ENCODE measurements at regions not wholly inside any gene's neighbourhood (a gene's known extent, or its start where the extent isn't known, plus 50 kb on each side); places are given as distances from the start of the nearest gene placed in this dataset.

DNA sequence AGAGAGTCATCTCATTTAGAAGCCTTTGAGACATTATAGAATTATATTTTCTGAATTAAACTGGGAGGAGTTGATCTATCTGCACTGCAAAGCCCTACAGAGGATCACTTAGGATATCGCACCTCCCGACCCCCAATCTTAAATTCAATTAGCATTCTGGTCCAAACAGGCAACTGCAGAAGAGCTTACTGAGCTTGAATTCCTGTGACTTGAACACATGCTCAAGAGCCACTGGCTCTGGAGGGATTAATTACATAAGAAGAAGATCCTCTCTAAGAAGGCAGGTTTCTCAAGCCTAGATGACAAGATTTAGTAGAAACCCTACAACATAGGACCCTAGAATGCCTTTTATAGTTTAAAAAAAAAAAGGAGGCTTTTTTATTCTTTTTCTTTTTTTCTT is 548.9 kb downstream of the ARAP2 start:
- Histone ChIP-seq H3K9me3 (no peaks in the 10 kb centered on the region), H3K4me1 (replicated peaks) (no peaks in the 10 kb centered on the region), H3K36me3 (no peaks in the 10 kb centered on the region), H3K27ac (no peak overlapping the region), H3K27me3 (replicated peaks; ENCODE audit: insufficient read depth) (no peaks in the 10 kb centered on the region), H3K4me3 (no peak overlapping the region)
- no peak for DNase-seq (ENCODE audit: low spot score)
- 95% methylated on average over 2 of the region's 2 CpGs for WGBS
- no peak for TF ChIP-seq POLR2AphosphoS5 (IDR thresholded peaks at IDR 0.05)
- TF ChIP-seq, protein P1, sequence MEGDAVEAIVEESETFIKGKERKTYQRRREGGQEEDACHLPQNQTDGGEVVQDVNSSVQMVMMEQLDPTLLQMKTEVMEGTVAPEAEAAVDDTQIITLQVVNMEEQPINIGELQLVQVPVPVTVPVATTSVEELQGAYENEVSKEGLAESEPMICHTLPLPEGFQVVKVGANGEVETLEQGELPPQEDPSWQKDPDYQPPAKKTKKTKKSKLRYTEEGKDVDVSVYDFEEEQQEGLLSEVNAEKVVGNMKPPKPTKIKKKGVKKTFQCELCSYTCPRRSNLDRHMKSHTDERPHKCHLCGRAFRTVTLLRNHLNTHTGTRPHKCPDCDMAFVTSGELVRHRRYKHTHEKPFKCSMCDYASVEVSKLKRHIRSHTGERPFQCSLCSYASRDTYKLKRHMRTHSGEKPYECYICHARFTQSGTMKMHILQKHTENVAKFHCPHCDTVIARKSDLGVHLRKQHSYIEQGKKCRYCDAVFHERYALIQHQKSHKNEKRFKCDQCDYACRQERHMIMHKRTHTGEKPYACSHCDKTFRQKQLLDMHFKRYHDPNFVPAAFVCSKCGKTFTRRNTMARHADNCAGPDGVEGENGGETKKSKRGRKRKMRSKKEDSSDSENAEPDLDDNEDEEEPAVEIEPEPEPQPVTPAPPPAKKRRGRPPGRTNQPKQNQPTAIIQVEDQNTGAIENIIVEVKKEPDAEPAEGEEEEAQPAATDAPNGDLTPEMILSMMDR (IDR thresholded peaks at IDR 0.05) = no peak
- no peak for TF ChIP-seq POLR2A (IDR thresholded peaks at IDR 0.05)
- intact Hi-C loops (cut with DNase I) = no loop called here

DNA sequence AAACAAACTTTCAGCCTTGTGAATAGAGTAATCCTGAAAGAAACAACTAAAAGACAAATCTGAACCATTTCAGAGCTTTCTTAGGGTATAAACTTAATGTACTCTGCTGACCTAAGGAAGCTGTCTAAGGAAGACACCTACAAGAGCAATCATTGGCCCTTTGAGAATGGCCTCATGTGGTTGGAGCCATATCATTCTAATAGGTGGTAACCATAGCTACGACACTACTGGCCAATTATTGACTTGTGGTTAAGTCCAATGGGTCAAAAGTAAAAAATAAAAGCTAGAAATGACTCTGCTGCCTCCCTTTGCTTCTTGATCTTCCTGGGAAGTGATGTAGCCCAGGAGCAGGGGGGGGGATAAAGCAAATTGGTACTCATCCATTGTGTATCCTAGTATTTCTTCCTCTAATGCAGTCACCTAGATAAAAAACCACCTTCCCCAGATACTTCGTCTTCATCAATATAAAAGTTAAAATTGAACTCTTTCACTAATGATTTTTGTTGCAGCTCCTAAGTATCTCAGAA is 547.0 kb downstream of the ARAP2 start:
- H3K9me3 ChIP-seq = no peaks in the 10 kb centered on the region
- no peaks in the 10 kb centered on the region for H3K4me1 ChIP-seq (replicated peaks)
- H3K27me3 ChIP-seq (replicated peaks; ENCODE audit: insufficient read depth) = no peaks in the 10 kb centered on the region
- H3K36me3 ChIP-seq = no peaks in the 10 kb centered on the region
- no peak for DNase-seq (ENCODE audit: low spot score)
- H3K27ac ChIP-seq = no peak overlapping the region
- H3K4me3 ChIP-seq = no peak overlapping the region
- intact Hi-C loops (cut with DNase I) = no loop called here
- TF ChIP-seq POLR2AphosphoS5 (IDR thresholded peaks at IDR 0.05) (no peak), POLR2A (IDR thresholded peaks at IDR 0.05) (no peak)
- TF ChIP-seq, protein P1 (IDR thresholded peaks at IDR 0.05) = no peak
- 89% methylated on average over 2 of the region's 2 CpGs for WGBS

DNA sequence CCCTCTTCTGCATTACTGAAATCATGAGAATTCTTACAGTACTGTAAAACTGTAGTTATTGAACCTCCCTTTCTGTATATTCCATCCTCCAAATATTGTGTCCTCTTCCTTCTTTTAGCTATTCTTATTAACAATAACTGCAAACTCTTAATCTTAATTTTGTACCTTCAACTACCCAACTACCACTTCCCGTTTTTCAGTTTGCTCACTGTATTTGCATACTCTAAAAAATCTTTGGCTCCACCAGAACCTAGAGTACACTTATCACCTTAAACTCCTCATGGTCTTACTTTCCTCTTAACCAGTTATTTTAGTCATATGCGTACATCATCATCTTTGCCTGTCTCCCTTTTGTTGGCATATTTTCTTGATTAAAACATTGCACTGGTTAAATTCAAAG is 543.7 kb downstream of the ARAP2 start:
- no peaks in the 10 kb centered on the region for H3K4me1 ChIP-seq (replicated peaks)
- no peak for DNase-seq (ENCODE audit: low spot score)
- no peaks in the 10 kb centered on the region for H3K9me3 ChIP-seq
- no peak overlapping the region for H3K4me3 ChIP-seq
- intact Hi-C loops (cut with DNase I) = no loop called here
- 93% methylated on average over 2 of the region's 2 CpGs for WGBS
- H3K36me3 ChIP-seq = no peaks in the 10 kb centered on the region
- no peak for TF ChIP-seq POLR2A (IDR thresholded peaks at IDR 0.05)
- TF ChIP-seq POLR2AphosphoS5 (IDR thresholded peaks at IDR 0.05) = no peak
- TF ChIP-seq, protein P1 (IDR thresholded peaks at IDR 0.05) = no peak
- no peak overlapping the region for H3K27ac ChIP-seq
- H3K27me3 ChIP-seq (replicated peaks; ENCODE audit: insufficient read depth) = no peaks in the 10 kb centered on the region

DNA sequence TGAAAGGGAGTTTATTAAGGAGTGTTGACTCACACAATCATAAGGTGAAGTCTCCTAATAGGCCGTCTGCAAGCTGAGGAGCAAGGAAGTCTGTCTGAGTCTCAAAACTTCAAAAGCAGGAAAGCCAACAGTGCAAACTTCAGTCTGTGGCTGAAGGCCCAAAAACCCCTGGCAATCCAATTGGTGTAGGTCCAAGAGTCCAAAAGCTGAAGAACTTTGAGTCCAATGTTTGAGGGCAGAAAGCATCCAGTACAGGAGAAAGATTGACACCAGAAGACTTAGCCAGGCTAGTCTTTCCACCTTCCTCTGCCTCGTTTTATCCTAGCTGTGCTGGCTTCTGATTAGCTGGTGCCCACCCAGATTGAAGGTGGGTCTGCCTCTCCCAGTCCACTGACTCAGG is 535.2 kb downstream of the ARAP2 start:
- 87% methylated on average over 2 of the region's 2 CpGs for WGBS
- H3K4me1 ChIP-seq (replicated peaks) = no peaks in the 10 kb centered on the region
- no peaks in the 10 kb centered on the region for H3K36me3 ChIP-seq
- intact Hi-C loops (cut with DNase I) = no loop called here
- no peak for TF ChIP-seq POLR2AphosphoS5 (IDR thresholded peaks at IDR 0.05)
- TF ChIP-seq POLR2A (IDR thresholded peaks at IDR 0.05) = no peak
- TF ChIP-seq, protein P1 (IDR thresholded peaks at IDR 0.05) = no peak
- no peaks in the 10 kb centered on the region for H3K9me3 ChIP-seq
- H3K27ac ChIP-seq = no peak overlapping the region
- DNase-seq (ENCODE audit: low spot score) = no peak
- no peaks in the 10 kb centered on the region for H3K27me3 ChIP-seq (replicated peaks; ENCODE audit: insufficient read depth)
- no peak overlapping the region for H3K4me3 ChIP-seq

DNA sequence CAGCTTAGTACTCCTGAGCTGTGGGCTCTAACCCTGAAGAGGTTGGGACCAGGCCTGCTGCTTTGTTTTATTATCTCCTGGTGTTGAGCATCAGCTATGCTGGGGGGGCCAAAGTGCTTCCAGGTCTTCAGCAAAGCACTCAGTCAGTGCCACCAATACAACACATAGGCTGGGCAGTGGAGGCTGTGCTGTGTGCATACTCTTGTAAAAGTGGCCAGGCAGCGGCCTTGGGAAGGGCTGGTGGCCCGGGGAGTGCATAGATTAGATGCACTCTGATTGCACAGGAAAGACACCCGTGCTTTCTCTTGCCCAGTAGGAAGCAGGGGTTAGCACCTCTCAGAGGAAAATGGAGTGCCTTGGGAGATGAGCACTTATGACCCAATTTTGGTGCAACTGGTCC is 534.0 kb downstream of the ARAP2 start:
- WGBS = 76% methylated on average over 3 of the region's 3 CpGs

More for the DNA sequence above, 534.0 kb downstream of the ARAP2 start:
- H3K36me3 ChIP-seq = no peaks in the 10 kb centered on the region
- no peak overlapping the region for H3K4me3 ChIP-seq
- H3K27me3 ChIP-seq (replicated peaks; ENCODE audit: insufficient read depth) = no peaks in the 10 kb centered on the region
- TF ChIP-seq, protein P1 (IDR thresholded peaks at IDR 0.05) = no peak
- TF ChIP-seq POLR2AphosphoS5 (IDR thresholded peaks at IDR 0.05) (no peak), POLR2A (IDR thresholded peaks at IDR 0.05) (no peak)
- no peaks in the 10 kb centered on the region for H3K4me1 ChIP-seq (replicated peaks)
- DNase-seq (ENCODE audit: low spot score) = no peak
- no peaks in the 10 kb centered on the region for H3K9me3 ChIP-seq
- intact Hi-C loops (cut with DNase I) = no loop called here
- H3K27ac ChIP-seq = no peak overlapping the region
